DND-41 (cell line): ENCODE measurements at regions not wholly inside any gene's neighbourhood (a gene's known extent, or its start where the extent isn't known, plus 50 kb on each side); places are given as distances from the start of the nearest gene placed in this dataset.

Source experiments
- ATAC-seq: fragments of 200-7000 bp; cut with Tn5 transposase; 3 replicates; pipeline ENCODE4 v1.9.1; 2021; ENCODE audit warnings: low read depth; ENCODE audit not compliant: insufficient read depth
- DNase-seq: peaks from one replicate; pipeline ENCODE4 v3.0.0-alpha.2; 2020
- H2AFZ ChIP-seq: 2 replicates; pipeline ENCODE4 v1.6.0; 2012; ENCODE audit warnings: low read depth, low read length
- H3K27ac ChIP-seq: 2 replicates; pipeline ENCODE4 v1.5.1; 2012; ENCODE audit warnings: low read length, inconsistent platforms
- H3K27me3 ChIP-seq: fragments of 200-600 bp; sonication (generic); 2 replicates; pipeline ENCODE4 v1.6.0; 2012; ENCODE audit warnings: low read length, mild to moderate bottlenecking, inconsistent platforms; ENCODE audit not compliant: insufficient read depth, poor library complexity
- H3K36me3 ChIP-seq: 2 replicates; pipeline ENCODE4 v1.5.1; 2012; ENCODE audit warnings: low read length, inconsistent platforms; ENCODE audit not compliant: insufficient read depth
- H3K4me1 ChIP-seq: 2 replicates; pipeline ENCODE4 v1.5.1; 2012; ENCODE audit warnings: mild to moderate bottlenecking, low read length; ENCODE audit not compliant: insufficient read depth
- H3K4me2 ChIP-seq: 2 replicates; pipeline ENCODE4 v1.6.0; 2012; ENCODE audit warnings: mild to moderate bottlenecking, moderate library complexity, low read length, inconsistent platforms; ENCODE audit not compliant: insufficient read depth
- H3K4me3 ChIP-seq, 2 experiments: fragments of 200-600 bp in 1 of 2; shearing (Covaris generic) in 1 of 2; 2 replicates each; pipeline ENCODE4 v1.5.1; 2012 to 2016; ENCODE audit warnings: inconsistent platforms in 2 of 2, low read length in 2 of 2, mild to moderate bottlenecking in 2 of 2, low read depth in 1 of 2, moderate library complexity in 1 of 2
- H3K79me2 ChIP-seq: 2 replicates; pipeline ENCODE4 v1.6.0; 2012; ENCODE audit warnings: low read length, inconsistent platforms; ENCODE audit not compliant: insufficient read depth
- H3K9ac ChIP-seq: 2 replicates; pipeline ENCODE4 v1.6.0; 2012; ENCODE audit warnings: low read depth, mild to moderate bottlenecking, inconsistent platforms, low read length, moderate library complexity
- H3K9me3 ChIP-seq: 2 replicates; pipeline ENCODE4 v1.5.1; 2012; ENCODE audit warnings: low read length, moderate library complexity, mild to moderate bottlenecking, inconsistent platforms; ENCODE audit not compliant: insufficient read depth, severe bottlenecking
- H4K20me1 ChIP-seq: 2 replicates; pipeline ENCODE4 v1.6.0; 2012; ENCODE audit warnings: low read length; ENCODE audit not compliant: insufficient read depth
- CTCF ChIP-seq: IDR thresholded peaks from 2 replicates; pipeline ENCODE4 v1.5.1; 2012; ENCODE audit warnings: borderline replicate concordance, low read length, moderate library complexity, mild to moderate bottlenecking; ENCODE audit not compliant: poor library complexity, severe bottlenecking; ENCODE audit errors: extremely low read depth
- EZH2 ChIP-seq: IDR thresholded peaks from 3 replicates; pipeline ENCODE4 v1.6.1; 2012; ENCODE audit warnings: borderline replicate concordance, low read depth, mild to moderate bottlenecking, moderate library complexity, low read length, inconsistent platforms; ENCODE audit not compliant: severe bottlenecking

DNA sequence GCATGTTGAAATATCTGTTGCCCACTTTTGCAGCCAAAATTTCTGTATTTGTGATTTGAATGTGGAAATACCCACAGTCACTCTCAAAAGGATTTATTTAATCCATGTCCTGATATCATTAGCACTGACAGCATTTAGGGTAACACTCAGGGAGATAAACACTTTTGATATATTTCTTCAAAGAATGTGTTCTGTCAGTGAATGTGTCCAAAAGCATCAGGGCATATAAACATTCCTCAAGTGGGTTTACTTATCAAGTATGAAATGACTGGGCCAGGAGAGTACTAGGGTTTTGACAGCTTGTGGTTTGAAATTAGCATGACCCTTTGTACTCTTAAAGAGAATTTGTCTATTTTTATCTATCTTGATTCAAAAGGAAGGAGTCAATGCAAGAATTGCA is 1302.1 kb upstream of the ADGRL2 start:
- H3K79me2 ChIP-seq: no peaks in the 10 kb centered on the region
- no peak overlapping the region for H2AFZ ChIP-seq
- no peaks in the 10 kb centered on the region for H3K36me3 ChIP-seq
- DNase-seq (no peak), ATAC-seq (no peak)
- H3K27me3 ChIP-seq: no peaks in the 10 kb centered on the region
- TF ChIP-seq EZH2 (no peak), CTCF (no peak)
- no peak overlapping the region for H3K27ac ChIP-seq
- H4K20me1 ChIP-seq: no peaks in the 10 kb centered on the region
- no peak overlapping the region for H3K4me2 ChIP-seq
- no peaks in the 10 kb centered on the region for H3K9me3 ChIP-seq
- no peaks in the 10 kb centered on the region for H3K4me1 ChIP-seq
- H3K9ac ChIP-seq: no peak overlapping the region
- H3K4me3 ChIP-seq: no peak overlapping the region

GRCh38 chr1:80495806-80496205 is 1304.9 kb upstream of the ADGRL2 start:
- TF ChIP-seq CTCF (no peak), EZH2 (no peak)
- Histone ChIP-seq H3K4me3 (no peak overlapping the region), H2AFZ (no peak overlapping the region), H3K36me3 (no peaks in the 10 kb centered on the region), H3K9ac (no peak overlapping the region), H3K27ac (no peak overlapping the region), H3K79me2 (no peaks in the 10 kb centered on the region), H3K4me1 (no peaks in the 10 kb centered on the region), H4K20me1 (no peaks in the 10 kb centered on the region), H3K27me3 (no peaks in the 10 kb centered on the region), H3K4me2 (no peak overlapping the region), H3K9me3 (no peaks in the 10 kb centered on the region)
- DNase-seq: no peak
- no peak for ATAC-seq

DNA sequence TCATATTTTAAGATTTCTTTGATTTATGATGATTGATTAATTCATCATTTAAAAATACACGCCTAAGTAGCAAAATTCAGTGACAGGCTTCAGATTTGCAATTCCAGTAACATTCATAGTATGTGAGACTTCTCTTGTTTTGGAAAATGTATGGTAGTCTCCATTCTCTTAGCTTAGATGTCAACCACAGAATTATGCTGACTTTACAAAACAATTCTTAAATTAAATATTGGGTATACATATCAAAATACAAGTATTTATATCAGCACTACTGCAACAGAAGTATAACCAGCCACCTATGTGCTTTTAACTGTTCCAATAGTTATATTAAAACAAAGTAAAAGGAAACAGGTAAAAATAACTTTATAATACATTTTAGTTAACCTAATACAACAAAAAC is 1328.6 kb upstream of the ADGRL2 start:
- Histone ChIP-seq H3K4me2 (no peak overlapping the region), H2AFZ (no peak overlapping the region), H3K9ac (no peak overlapping the region), H3K4me3 (no peak overlapping the region), H3K27ac (no peak overlapping the region), H3K27me3 (no peaks in the 10 kb centered on the region), H3K4me1 (no peaks in the 10 kb centered on the region), H3K79me2 (no peaks in the 10 kb centered on the region), H4K20me1 (no peaks in the 10 kb centered on the region), H3K36me3 (no peaks in the 10 kb centered on the region), H3K9me3 (no peaks in the 10 kb centered on the region)
- TF ChIP-seq CTCF: no peak
- no peak for TF ChIP-seq EZH2
- no peak for DNase-seq
- no peak for ATAC-seq

DNA sequence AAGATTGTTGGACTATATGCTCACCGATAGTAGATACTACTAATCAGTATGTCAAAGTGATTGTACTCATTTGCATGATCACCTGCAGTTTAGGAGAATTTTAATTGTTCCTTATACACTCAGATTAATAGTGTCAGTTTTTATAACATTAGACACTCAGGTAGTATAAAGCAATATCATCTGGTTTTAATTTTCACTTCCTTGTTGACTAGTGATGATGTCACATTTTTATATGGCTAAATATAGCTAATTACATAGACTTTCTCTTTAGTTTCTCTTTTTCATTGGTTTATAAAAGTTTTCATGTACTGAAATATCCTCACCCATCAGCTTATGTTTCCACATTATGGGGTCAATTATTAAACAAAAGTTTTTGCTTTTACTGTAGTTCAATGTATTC is 1332.4 kb upstream of the ADGRL2 start:
- no peaks in the 10 kb centered on the region for H3K4me1 ChIP-seq
- TF ChIP-seq CTCF (no peak), EZH2 (no peak)
- no peak for ATAC-seq
- no peak for DNase-seq
- no peak overlapping the region for H3K27ac ChIP-seq
- no peaks in the 10 kb centered on the region for H4K20me1 ChIP-seq
- H3K36me3 ChIP-seq: no peaks in the 10 kb centered on the region
- no peak overlapping the region for H2AFZ ChIP-seq
- H3K9ac ChIP-seq: no peak overlapping the region
- no peaks in the 10 kb centered on the region for H3K27me3 ChIP-seq
- H3K4me3 ChIP-seq: no peak overlapping the region
- no peaks in the 10 kb centered on the region for H3K9me3 ChIP-seq
- no peak overlapping the region for H3K4me2 ChIP-seq
- no peaks in the 10 kb centered on the region for H3K79me2 ChIP-seq
